Spleen (tissue), 11 donors: ENCODE measurements at regions not wholly inside any gene's neighbourhood (a gene's known extent, or its start where the extent isn't known, plus 50 kb on each side); places are given as distances from the start of the nearest gene placed in this dataset.

Experiments
- DNase-seq: peaks from one replicate; pipeline ENCODE4 v3.0.0-alpha.2; 2020
- H3K27ac ChIP-seq, 8 donors: fragments of 200-600 bp; sonication (generic) in 7 of 8; 1 replicate in 4 of 8; 2 replicates in 4 of 8; pipeline versions ENCODE4 v1.5.0 to v1.8.0; 2016 to 2021; ENCODE audit warnings: inconsistent platforms in 4 of 8, mild to moderate bottlenecking in 4 of 8, moderate library complexity in 1 of 8
- H3K27me3 ChIP-seq, 7 donors: fragments of 200-600 bp; sonication (generic) in 6 of 7; replicated peaks in 1 of 7; 1 replicate in 4 of 7; 2 replicates in 3 of 7; pipeline versions ENCODE4 v1.5.0 to v1.8.0; 2016 to 2021; ENCODE audit warnings: inconsistent platforms in 3 of 7, mild to moderate bottlenecking in 1 of 7
- H3K36me3 ChIP-seq, 6 donors: fragments of 200-600 bp; sonication (generic) in 5 of 6; 1 replicate in 4 of 6; 2 replicates in 2 of 6; pipeline versions ENCODE4 v1.5.0 to v1.8.0; 2016 to 2021; ENCODE audit warnings: inconsistent platforms in 2 of 6
- H3K4me1 ChIP-seq, 6 donors: fragments of 200-600 bp; sonication (generic) in 5 of 6; 1 replicate in 3 of 6; 2 replicates in 3 of 6; pipeline versions ENCODE4 v1.5.0 to v1.8.0; 2016 to 2021; ENCODE audit warnings: inconsistent platforms in 3 of 6
- H3K4me3 ChIP-seq, 8 donors: fragments of 200-600 bp; sonication (generic) in 7 of 8; 1 replicate in 4 of 8; 2 replicates in 4 of 8; pipeline versions ENCODE4 v1.5.0 to v1.8.0; 2016 to 2021; ENCODE audit warnings: inconsistent platforms in 4 of 8, mild to moderate bottlenecking in 4 of 8, moderate library complexity in 2 of 8
- H3K9me3 ChIP-seq, 8 donors: fragments of 200-600 bp; sonication (generic) in 7 of 8; 1 replicate in 4 of 8; 2 replicates in 4 of 8; pipeline versions ENCODE4 v1.5.0 to v1.8.0; 2016 to 2021; ENCODE audit warnings: inconsistent platforms in 4 of 8
- POLR2A ChIP-seq, 3 donors: fragments of 450-650 bp; IDR thresholded peaks; one replicate each; pipeline ENCODE4 v1.5.1; 2017; ENCODE audit warnings: antibody characterized with exemption in 3 of 3, mild to moderate bottlenecking in 1 of 3
- POLR2AphosphoS5 ChIP-seq, 3 donors: sonication (generic); formaldehyde crosslinking; IDR thresholded peaks; one replicate each; pipeline ENCODE4 v1.5.1; 2017; ENCODE audit warnings: antibody characterized with exemption in 3 of 3
- WGBS, 5 donors: extraction: QIAGEN DNeasy Blood & Tissue Kit in 3 of 5; methylation state at CpG; one replicate each; pipeline versions ENCODE4 v1.1.5 to v1.1.7; 2013 to 2018; 5-methylcytosine and 5-hydroxymethylcytosine counted together
- intact Hi-C: fragments of 100-400 bp; cut with DNase I; formaldehyde crosslinking; loops from one replicate; pipeline ENCODE4 v1.15.0; 2023; ENCODE audit warnings: low total_unique reads
- TF ChIP-seq, protein P1 (sequence below), 11 experiments: fragments of 200-600 bp in 7 of 11; fragments of 450-650 bp in 4 of 11; sonication (generic) in 4 of 11; IDR thresholded peaks in 8 of 11; conservative IDR thresholded peaks in 3 of 11; 1 replicate in 7 of 11; 2 replicates in 4 of 11; pipeline versions ENCODE4 v1.4.0 to v1.8.0; 2016 to 2021; ENCODE audit warnings: antibody characterized with exemption in 11 of 11, inconsistent platforms in 4 of 11, mild to moderate bottlenecking in 1 of 11
- donor health status: healthy with polysubstance abuse.
- donor health status: DM: no; HTN: no; CAD: no; lungs with moderate emphysema.
- donor health status: DM: no; HTN: no; CAD: no.
- donor health status: Bipolar disorder and iron deficiency.
- donor health status: healthy.
- donor health status: DM: no; HTN: no; CAD: no.
- donor health status: DM: yes; HTN: yes; CAD: no.

DNA sequence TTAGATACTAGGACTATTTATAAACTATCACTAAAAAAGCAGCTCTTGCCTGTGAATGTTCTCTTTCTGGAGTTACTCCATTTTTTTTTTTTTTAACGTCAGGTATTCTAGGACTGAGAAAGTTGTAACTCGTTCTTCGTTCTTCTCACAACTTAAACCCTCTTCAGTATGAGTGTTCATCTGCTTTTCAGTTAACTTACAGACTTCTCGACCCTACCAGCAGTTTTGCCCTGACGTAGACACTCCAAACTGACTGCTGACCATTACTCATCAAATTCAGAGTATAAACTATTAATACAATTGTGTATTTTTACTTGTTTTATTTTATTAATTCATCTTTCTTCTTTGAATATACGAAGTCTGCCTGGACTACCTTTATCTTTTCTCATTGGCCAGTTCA is 353.1 kb downstream of the GPR37 start:
- intact Hi-C loops, result no loop called here

DNA sequence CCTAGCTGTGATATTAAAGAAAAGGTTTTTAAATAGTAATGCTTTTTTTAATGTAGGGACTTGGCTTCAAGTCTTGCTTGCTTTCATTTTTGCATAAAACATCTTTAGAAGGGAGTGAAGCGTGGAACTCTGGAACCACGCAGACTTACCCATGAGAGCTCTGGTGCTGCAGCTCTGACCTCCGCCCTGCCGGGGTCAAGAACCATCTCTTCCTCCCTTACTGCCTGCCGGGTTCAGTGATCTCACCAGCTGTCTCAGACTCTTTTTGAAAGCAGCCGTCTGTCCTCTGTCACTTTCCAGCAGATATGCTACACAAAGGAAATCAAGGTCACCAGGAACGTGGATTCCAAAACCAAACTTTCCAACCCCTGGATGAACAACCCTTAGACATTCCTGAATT is 353.8 kb downstream of the GPR37 start:
- peak overlapping the region in 1 of 8 donors; percentile 14 for H3K27ac ChIP-seq
- H3K4me1 ChIP-seq, result peaks cover 0 to 7% (median 0%) of the 10 kb centered on the region in 6 donors
- TF ChIP-seq POLR2A (IDR thresholded peaks at IDR 0.05) (no peak), POLR2AphosphoS5 (IDR thresholded peaks at IDR 0.05) (peak in 2 of 3 donors; percentile 8 to 48)
- TF ChIP-seq, protein P1, sequence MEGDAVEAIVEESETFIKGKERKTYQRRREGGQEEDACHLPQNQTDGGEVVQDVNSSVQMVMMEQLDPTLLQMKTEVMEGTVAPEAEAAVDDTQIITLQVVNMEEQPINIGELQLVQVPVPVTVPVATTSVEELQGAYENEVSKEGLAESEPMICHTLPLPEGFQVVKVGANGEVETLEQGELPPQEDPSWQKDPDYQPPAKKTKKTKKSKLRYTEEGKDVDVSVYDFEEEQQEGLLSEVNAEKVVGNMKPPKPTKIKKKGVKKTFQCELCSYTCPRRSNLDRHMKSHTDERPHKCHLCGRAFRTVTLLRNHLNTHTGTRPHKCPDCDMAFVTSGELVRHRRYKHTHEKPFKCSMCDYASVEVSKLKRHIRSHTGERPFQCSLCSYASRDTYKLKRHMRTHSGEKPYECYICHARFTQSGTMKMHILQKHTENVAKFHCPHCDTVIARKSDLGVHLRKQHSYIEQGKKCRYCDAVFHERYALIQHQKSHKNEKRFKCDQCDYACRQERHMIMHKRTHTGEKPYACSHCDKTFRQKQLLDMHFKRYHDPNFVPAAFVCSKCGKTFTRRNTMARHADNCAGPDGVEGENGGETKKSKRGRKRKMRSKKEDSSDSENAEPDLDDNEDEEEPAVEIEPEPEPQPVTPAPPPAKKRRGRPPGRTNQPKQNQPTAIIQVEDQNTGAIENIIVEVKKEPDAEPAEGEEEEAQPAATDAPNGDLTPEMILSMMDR (IDR thresholded peaks at IDR 0.05 in 8 of 11, conservative IDR thresholded peaks at IDR 0.05 in 3 of 11), result no peak
- peak; percentile 73 for DNase-seq
- no peaks in the 10 kb centered on the region for H3K9me3 ChIP-seq
- H3K27me3 ChIP-seq, result no peaks in the 10 kb centered on the region
- 30 to 46% (median 35%) methylated on average over 7 of the region's 7 CpGs for WGBS, 5 donors
- intact Hi-C loops, result no loop called here
- no peak overlapping the region for H3K4me3 ChIP-seq
- H3K36me3 ChIP-seq, result no peaks in the 10 kb centered on the region

More for the DNA sequence above, 353.1 kb downstream of the GPR37 start:
- WGBS, 5 donors, result 52 to 62% (median 58%) methylated on average over 6 of the region's 6 CpGs
- H3K4me1 ChIP-seq, result peaks cover 0 to 7% (median 0%) of the 10 kb centered on the region in 6 donors
- no peaks in the 10 kb centered on the region for H3K27me3 ChIP-seq
- H3K9me3 ChIP-seq, result no peaks in the 10 kb centered on the region
- no peaks in the 10 kb centered on the region for H3K36me3 ChIP-seq
- DNase-seq, result no peak
- no peak overlapping the region for H3K4me3 ChIP-seq
- peak overlapping the region in 1 of 8 donors; percentile 14 for H3K27ac ChIP-seq
- TF ChIP-seq POLR2AphosphoS5 (IDR thresholded peaks at IDR 0.05) (no peak), POLR2A (IDR thresholded peaks at IDR 0.05) (no peak)
- TF ChIP-seq, protein P1 (IDR thresholded peaks at IDR 0.05 in 8 of 11, conservative IDR thresholded peaks at IDR 0.05 in 3 of 11), result no peak

DNA sequence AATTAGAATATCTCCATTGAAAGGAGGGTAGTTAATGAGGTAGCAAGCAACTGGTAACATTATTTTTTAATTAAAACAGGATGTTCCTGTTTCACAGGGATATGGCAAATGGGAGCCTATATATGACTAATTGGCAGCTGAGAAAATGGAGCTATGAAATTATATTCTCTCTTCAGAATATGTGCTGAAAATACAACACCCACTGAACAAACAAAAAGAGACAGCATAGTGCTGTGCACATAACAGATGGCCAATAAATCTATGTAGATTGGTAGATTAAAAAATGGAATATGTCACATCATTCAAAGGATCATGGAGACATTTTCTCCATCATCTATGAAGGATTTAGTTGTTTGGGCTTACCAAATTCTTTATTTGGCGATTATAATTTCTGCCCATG is 362.0 kb downstream of the GPR37 start:
- H3K27ac ChIP-seq, result no peak overlapping the region
- intact Hi-C loops, result no loop called here
- no peaks in the 10 kb centered on the region for H3K36me3 ChIP-seq
- H3K9me3 ChIP-seq, result no peaks in the 10 kb centered on the region
- no peaks in the 10 kb centered on the region for H3K4me1 ChIP-seq
- H3K4me3 ChIP-seq, result no peak overlapping the region
- WGBS, 5 donors, result 76 to 87% (median 81%) methylated on average over 1 of the region's 1 CpG
- no peaks in the 10 kb centered on the region for H3K27me3 ChIP-seq
- TF ChIP-seq POLR2AphosphoS5 (IDR thresholded peaks at IDR 0.05) (no peak), POLR2A (IDR thresholded peaks at IDR 0.05) (no peak)
- TF ChIP-seq, protein P1 (IDR thresholded peaks at IDR 0.05 in 8 of 11, conservative IDR thresholded peaks at IDR 0.05 in 3 of 11), result no peak
- DNase-seq, result no peak

DNA sequence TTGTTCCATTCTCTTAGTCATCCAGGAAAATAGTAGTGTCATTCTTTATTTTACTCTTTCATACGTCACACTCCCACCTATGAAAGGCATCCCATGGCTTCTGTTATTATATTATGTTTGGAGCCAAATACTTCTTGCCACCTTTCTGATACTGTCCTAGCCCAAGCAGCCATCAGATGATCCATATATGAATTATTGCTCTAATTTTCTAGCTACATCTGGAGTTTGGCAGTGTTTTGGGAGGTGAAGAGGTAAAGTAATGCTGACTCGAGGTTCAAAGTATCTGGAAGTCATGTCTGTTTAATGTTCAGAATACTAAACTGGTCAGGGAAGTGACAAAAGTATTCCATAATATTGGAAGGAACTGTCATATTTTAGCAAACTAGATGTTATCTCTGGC is 362.5 kb downstream of the GPR37 start:
- H3K9me3 ChIP-seq, result no peaks in the 10 kb centered on the region
- H3K4me1 ChIP-seq, result no peaks in the 10 kb centered on the region
- H3K27me3 ChIP-seq, result no peaks in the 10 kb centered on the region
- intact Hi-C loops, result no loop called here
- no peak for DNase-seq
- no peak for TF ChIP-seq POLR2AphosphoS5 (IDR thresholded peaks at IDR 0.05)
- TF ChIP-seq POLR2A (IDR thresholded peaks at IDR 0.05), result no peak
- TF ChIP-seq, protein P1 (IDR thresholded peaks at IDR 0.05 in 8 of 11, conservative IDR thresholded peaks at IDR 0.05 in 3 of 11), result no peak
- no peak overlapping the region for H3K27ac ChIP-seq
- 44 to 77% (median 71%) methylated on average over 2 of the region's 2 CpGs for WGBS, 5 donors
- no peaks in the 10 kb centered on the region for H3K36me3 ChIP-seq
- no peak overlapping the region for H3K4me3 ChIP-seq
